NCI-H128 (cell line): ENCODE measurements at regions not wholly inside any gene's neighbourhood (a gene's known extent, or its start where the extent isn't known, plus 50 kb on each side); places are given as distances from the start of the nearest gene placed in this dataset.

ENCODE experiments used
- DNase-seq: peaks from one replicate; lab custom pipeline; 2025; ENCODE audit not compliant: unreplicated experiment; lab: John Stamatoyannopoulos, UW

- no peak for DNase-seq
Measured at GRCh38 chr5:74009502-74009901, 383.5 kb downstream of the ARHGEF28 start.

DNA sequence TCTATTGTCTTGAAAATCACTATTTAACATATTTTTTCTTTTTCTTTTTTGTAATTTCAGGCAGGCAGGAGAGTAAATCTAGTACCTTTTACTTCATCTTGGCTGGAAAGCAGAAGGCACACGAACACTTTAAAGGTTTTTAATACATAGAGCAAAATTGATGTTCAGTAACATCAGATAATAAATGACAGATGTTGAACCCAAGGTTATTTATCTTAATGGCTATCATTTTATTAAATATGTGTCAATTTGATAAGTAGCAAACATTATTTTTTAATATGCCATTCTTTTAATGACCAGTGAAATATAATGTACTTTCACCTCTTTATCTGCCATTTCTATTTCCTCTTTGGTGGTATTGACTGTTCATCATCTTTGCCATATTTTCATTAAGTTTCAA lies 381.2 kb downstream of the ARHGEF28 start:
- DNase-seq = no peak

DNA sequence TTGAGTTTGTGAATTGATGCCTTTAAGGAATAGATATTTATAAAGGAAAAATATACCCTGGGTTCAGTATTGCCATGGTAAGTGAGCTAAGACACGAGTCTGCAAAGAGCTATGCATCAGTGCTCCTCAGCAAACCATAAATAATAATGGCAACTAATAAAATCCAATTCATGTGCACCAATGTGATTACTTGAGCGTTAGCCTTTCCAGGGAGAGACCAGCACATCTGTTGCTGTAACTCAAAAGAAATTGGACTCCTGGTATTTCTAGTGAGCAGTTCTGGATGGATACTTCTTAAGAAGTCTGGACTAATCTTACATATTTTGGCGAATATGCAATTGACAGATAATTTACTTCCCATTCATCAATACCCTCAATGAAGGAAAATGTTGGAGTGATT lies 373.3 kb downstream of the ARHGEF28 start:
- DNase-seq = no peak

DNA sequence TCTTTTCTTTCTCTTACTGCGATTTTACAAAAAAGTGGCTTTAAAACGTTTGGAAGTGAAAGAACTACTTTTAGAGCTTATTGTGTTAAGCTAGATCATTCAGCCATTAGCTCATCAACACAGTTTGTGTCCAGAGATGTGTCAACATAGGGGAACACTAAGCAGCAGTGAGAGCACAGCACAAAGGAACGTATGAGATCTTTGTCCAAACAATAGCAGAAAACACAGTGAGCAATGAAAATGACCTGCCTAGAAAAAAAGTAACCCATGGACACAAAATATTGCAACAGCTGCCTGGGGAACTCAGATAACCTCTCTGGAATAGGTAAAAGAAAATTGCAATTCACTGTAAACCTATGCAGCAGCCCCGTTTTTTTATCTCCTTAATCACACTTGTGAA lies 372.5 kb downstream of the ARHGEF28 start:
- no peak for DNase-seq

DNA sequence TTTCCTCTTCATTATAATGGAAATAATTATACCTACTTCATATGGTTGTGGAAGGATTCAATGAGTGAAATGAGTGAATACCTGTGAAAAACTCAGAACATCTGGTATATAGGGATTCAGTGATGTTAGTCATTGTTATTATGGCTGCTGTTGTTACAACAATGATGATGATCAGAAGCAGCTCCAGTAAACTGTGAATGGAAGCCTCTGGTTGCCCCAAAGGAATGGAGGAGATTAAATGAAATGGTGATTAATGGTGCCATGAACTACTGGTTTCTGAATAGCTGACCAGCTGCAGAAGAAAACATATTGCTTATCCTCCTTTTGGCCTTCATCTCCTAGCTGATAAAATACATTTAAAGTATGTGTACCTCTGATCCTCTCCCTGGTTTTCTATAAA lies 372.0 kb downstream of the ARHGEF28 start:
- no peak for DNase-seq

DNA sequence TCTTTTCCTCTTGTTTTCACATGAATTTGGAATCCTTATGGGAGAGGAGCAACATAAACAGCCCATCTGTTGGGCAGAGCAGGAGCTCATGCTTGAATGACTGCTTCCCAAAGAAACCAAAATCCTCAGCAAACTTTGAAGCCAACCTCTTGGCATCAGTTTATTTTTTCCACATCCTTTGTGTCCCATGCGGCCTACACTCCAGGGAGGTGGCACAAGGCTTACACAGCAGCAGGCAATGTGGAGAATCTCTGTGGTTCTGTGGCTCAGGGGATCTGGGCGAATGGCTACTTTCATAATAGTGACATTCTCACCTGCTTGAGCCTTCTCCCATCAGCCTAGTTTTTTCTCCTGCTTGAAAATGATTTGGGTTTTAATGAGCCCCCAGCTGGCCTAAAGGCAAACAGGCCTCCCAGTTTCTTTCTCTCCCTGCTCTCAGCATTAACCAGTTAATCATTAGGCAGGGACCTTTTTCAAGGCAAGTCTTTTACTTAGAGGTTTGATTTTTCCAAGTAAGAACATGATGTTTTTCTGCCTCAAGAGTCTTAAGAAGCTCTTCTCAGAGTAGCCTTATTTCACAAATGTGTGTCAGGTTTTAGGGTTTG lies 370.3 kb downstream of the ARHGEF28 start:
- no peak for DNase-seq

- no peak for DNase-seq
Measured at GRCh38 chr5:73994963-73995362, 369.0 kb downstream of the ARHGEF28 start.
